ENCODE measurements at regions not wholly inside any gene's neighbourhood (a gene's known extent, or its start where the extent isn't known, plus 50 kb on each side); places are given as distances from the start of the nearest gene placed in this dataset.

GRCh38 chr3:168156479-168156878, 60.8 kb upstream of the GOLIM4 start:
- no peak overlapping the region for H3K27ac ChIP-seq
- no peak for DNase-seq (ENCODE audit: low read depth, low spot score)

- H3K27ac ChIP-seq: no peak overlapping the region
- DNase-seq (ENCODE audit: low read depth, low spot score): no peak
Measured at GRCh38 chr3:168155303-168155702, 59.6 kb upstream of the GOLIM4 start.

DNA sequence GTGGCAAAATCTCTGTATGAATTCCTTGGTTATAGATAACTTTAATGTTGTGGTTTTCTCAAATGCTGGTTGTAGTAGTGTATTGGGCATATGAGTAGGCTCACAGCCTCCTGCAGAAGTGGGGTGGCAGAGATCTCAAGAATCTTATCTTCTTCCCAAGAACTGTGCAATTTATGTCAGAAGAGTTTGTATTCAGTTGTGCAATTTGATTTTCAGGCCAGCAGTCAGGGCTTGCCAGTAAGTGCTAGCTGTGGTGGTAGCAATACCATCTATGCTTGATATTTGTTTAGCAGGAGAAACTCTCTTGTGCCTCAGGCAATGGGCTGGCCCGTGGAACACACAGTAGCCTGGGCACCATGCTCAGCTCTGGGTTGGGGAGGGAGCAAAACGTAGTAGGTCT, 58.4 kb upstream of the GOLIM4 start:
- no peak overlapping the region for H3K27ac ChIP-seq
- no peak for DNase-seq (ENCODE audit: low read depth, low spot score)

- no peak for DNase-seq (ENCODE audit: low read depth, low spot score)
- H3K27ac ChIP-seq: no peak overlapping the region
Measured at GRCh38 chr3:168152149-168152548, 56.4 kb upstream of the GOLIM4 start.

All from epithelial cell of prostate (primary cell).